B cell (primary cell): ENCODE measurements at regions not wholly inside any gene's neighbourhood (a gene's known extent, or its start where the extent isn't known, plus 50 kb on each side); places are given as distances from the start of the nearest gene placed in this dataset.
A peak's percentile ranks its signal among the peaks of the same experiment; 100 is the strongest.

ENCODE experiments used
- ATAC-seq: fragments of 200-7000 bp; cut with Tn5 transposase; one replicate; pipeline ENCODE4 v1.10.0; 2021; ENCODE audit warnings: low read depth, mild to moderate bottlenecking, moderate number of reproducible peaks, moderate library complexity
- CTCF ChIA-PET: fragments of 350-600 bp; sonication (Branson Sonifier 250); formaldehyde crosslinking; loops from one replicate; lab custom pipeline; 2021; ENCODE audit warnings: antibody characterized with exemption, inconsistent platforms; lab: Charles Lee
- POLR2A ChIA-PET: fragments of 350-600 bp; sonication (Branson Sonifier 250); formaldehyde crosslinking; loops from one replicate; lab custom pipeline; 2021; ENCODE audit warnings: antibody characterized with exemption; lab: Charles Lee
- DNase-seq: peaks from one replicate; pipeline ENCODE4 v3.0.0; 2013
- H2AFZ ChIP-seq: 2 replicates; pipeline ENCODE4 v1.6.1; 2012; ENCODE audit warnings: mild to moderate bottlenecking, low read depth, low read length; ENCODE audit not compliant: insufficient read depth, poor library complexity, severe bottlenecking
- H3K27ac ChIP-seq, 2 donors: 1 replicate in 1 of 2; 2 replicates in 1 of 2; pipeline ENCODE4 v1.5.1; 2012 to 2013; ENCODE audit warnings: low read length in 2 of 2, mild to moderate bottlenecking in 2 of 2, moderate library complexity in 1 of 2
- H3K27me3 ChIP-seq, 4 experiments: fragments of 200-600 bp in 1 of 4; sonication (generic) in 1 of 4; replicated peaks in 1 of 4; 1 replicate in 2 of 4; 2 replicates in 2 of 4; pipeline versions ENCODE4 v1.6.1 to v1.7.0; 2013 to 2016; ENCODE audit warnings: low read length in 3 of 4, mild to moderate bottlenecking in 2 of 4, mixed read lengths in 1 of 4, moderate library complexity in 1 of 4; ENCODE audit not compliant: insufficient read depth in 4 of 4, control insufficient read depth in 3 of 4; ENCODE audit errors: control extremely low read depth in 1 of 4
- H3K36me3 ChIP-seq, 2 experiments: replicated peaks in 1 of 2; 1 replicate in 1 of 2; 2 replicates in 1 of 2; pipeline versions ENCODE4 v1.6.1 to v1.7.1; 2013; ENCODE audit warnings: low read length in 1 of 2; ENCODE audit not compliant: insufficient read depth in 2 of 2, control insufficient read depth in 1 of 2; ENCODE audit errors: control extremely low read depth in 1 of 2, extremely low read depth in 1 of 2
- H3K4me1 ChIP-seq, 2 donors: fragments of 200-600 bp in 1 of 2; sonication (generic) in 1 of 2; 1 replicate in 1 of 2; 2 replicates in 1 of 2; pipeline versions ENCODE4 v1.5.1 to v1.6.1; 2013 to 2017; ENCODE audit warnings: low read length in 2 of 2; ENCODE audit not compliant: control insufficient read depth in 2 of 2, insufficient read depth in 2 of 2
- H3K4me2 ChIP-seq: replicated peaks from 2 replicates; pipeline ENCODE3; 2012; ENCODE audit warnings: mild to moderate bottlenecking, low read depth, low read length; ENCODE audit not compliant: poor library complexity, severe bottlenecking
- H3K4me3 ChIP-seq, 5 experiments: fragments of 200-600 bp in 1 of 5; sonication (generic) in 1 of 5; 1 replicate in 3 of 5; 2 replicates in 2 of 5; pipeline versions ENCODE4 v1.5.1 to v1.7.0; 2011 to 2016; ENCODE audit warnings: low read length in 4 of 5, mild to moderate bottlenecking in 4 of 5, low read depth in 2 of 5, control low read depth in 1 of 5, moderate library complexity in 1 of 5; ENCODE audit not compliant: insufficient read depth in 1 of 5; ENCODE audit errors: control extremely low read depth in 1 of 5, extremely low read depth in 1 of 5
- H3K79me2 ChIP-seq: fragments of 200-600 bp; sonication (generic); one replicate; pipeline ENCODE4 v1.6.0; 2016; ENCODE audit warnings: low read length; ENCODE audit not compliant: control insufficient read depth, insufficient read depth
- H3K9ac ChIP-seq: fragments of 200-600 bp; sonication (generic); 2 replicates; pipeline ENCODE4 v1.6.1; 2017; ENCODE audit warnings: mild to moderate bottlenecking, low read length, moderate library complexity
- H3K9me3 ChIP-seq, 3 donors: one replicate each; pipeline versions ENCODE4 v1.6.1 to v1.7.1; 2013; ENCODE audit warnings: low read length in 2 of 3; ENCODE audit not compliant: control insufficient read depth in 2 of 3, insufficient read depth in 1 of 3; ENCODE audit errors: control extremely low read depth in 1 of 3
- H4K20me1 ChIP-seq: 2 replicates; pipeline ENCODE4 v1.6.0; 2012; ENCODE audit warnings: mild to moderate bottlenecking, low read length; ENCODE audit not compliant: insufficient read depth, control insufficient read depth, poor library complexity, severe bottlenecking
- H3K27ac Mint-ChIP-seq: one replicate; pipeline ENCODE4 v1.8.0; 2021; ENCODE audit warnings: mixed read lengths
- H3K27me3 Mint-ChIP-seq: one replicate; pipeline ENCODE4 v1.8.0; 2021; ENCODE audit warnings: mixed read lengths
- H3K4me1 Mint-ChIP-seq: one replicate; pipeline ENCODE4 v1.8.0; 2021; ENCODE audit warnings: mixed read lengths
- H3K4me3 Mint-ChIP-seq: one replicate; pipeline ENCODE4 v1.8.0; 2021; ENCODE audit warnings: mixed read lengths
- H3K9me3 Mint-ChIP-seq: one replicate; pipeline ENCODE4 v1.8.0; 2022; ENCODE audit warnings: mixed read lengths; ENCODE audit not compliant: insufficient read depth
- CTCF ChIP-seq: fragments of 200-600 bp; IDR thresholded peaks from one replicate; pipeline ENCODE4 v1.8.0; 2022; ENCODE audit warnings: antibody characterized with exemption, mild to moderate bottlenecking
- EZH2 ChIP-seq: IDR thresholded peaks from 2 replicates; pipeline ENCODE4 v1.6.1; 2012; ENCODE audit warnings: borderline replicate concordance, low read depth, mild to moderate bottlenecking, moderate library complexity, low read length; ENCODE audit not compliant: insufficient read depth, poor library complexity, severe bottlenecking
- WGBS: methylation state at CpG from one replicate; pipeline ENCODE4 v1.1.5; 2013; ENCODE audit warnings: missing lambda C conversion rate; ENCODE audit not compliant: insufficient coverage; 5-methylcytosine and 5-hydroxymethylcytosine counted together
- intact Hi-C: fragments of 100-400 bp; cut with micrococcal nuclease; formaldehyde crosslinking; loops from one replicate; pipeline ENCODE4 v1.10.0; 2022

- H3K36me3 ChIP-seq: peaks cover 9 to 54% of the 10 kb centered on the region in 2 experiments
- ATAC-seq: no peak
- DNase-seq: no peak
- H3K9me3 ChIP-seq: no peaks in the 10 kb centered on the region
- no peaks in the 10 kb centered on the region for H3K4me1 Mint-ChIP-seq
- TF ChIP-seq EZH2: no peak
- no peak for TF ChIP-seq CTCF
- H4K20me1 ChIP-seq: no peaks in the 10 kb centered on the region
- H3K4me1 ChIP-seq: no peaks in the 10 kb centered on the region
- POLR2A ChIA-PET: no interaction called here
- WGBS: 98% methylated on average over 14 of the region's 15 CpGs
- no peak overlapping the region for H3K9ac ChIP-seq
- H3K27me3 ChIP-seq: no peaks in the 10 kb centered on the region
- H3K9me3 Mint-ChIP-seq: no peaks in the 10 kb centered on the region
- H2AFZ ChIP-seq: no peak overlapping the region
- H3K4me3 Mint-ChIP-seq: no peak overlapping the region
- no peak overlapping the region for H3K27ac Mint-ChIP-seq
- CTCF ChIA-PET: no interaction called here
- H3K79me2 ChIP-seq: no peaks in the 10 kb centered on the region
- H3K27ac ChIP-seq: no peak overlapping the region
- intact Hi-C loops: no loop called here
- H3K4me2 ChIP-seq: no peak overlapping the region
- no peaks in the 10 kb centered on the region for H3K27me3 Mint-ChIP-seq
- H3K4me3 ChIP-seq: no peak overlapping the region
Measured at GRCh38 chr14:71684323-71684722, 247.9 kb upstream of the RGS6 start.

- Histone ChIP-seq H3K27me3 (no peaks in the 10 kb centered on the region), H3K4me1 (no peaks in the 10 kb centered on the region), H2AFZ (no peak overlapping the region), H3K36me3 (peaks cover 9 to 69% of the 10 kb centered on the region in 2 experiments), H4K20me1 (no peaks in the 10 kb centered on the region), H3K4me2 (no peak overlapping the region), H3K9me3 (no peaks in the 10 kb centered on the region), H3K79me2 (no peaks in the 10 kb centered on the region), H3K4me3 (no peak overlapping the region), H3K27ac (no peak overlapping the region), H3K9ac (no peak overlapping the region)
- CTCF ChIA-PET: no interaction called here
- ATAC-seq (no peak), DNase-seq (no peak)
- Mint-ChIP-seq H3K4me3 (no peak overlapping the region), H3K27me3 (no peaks in the 10 kb centered on the region), H3K9me3 (no peaks in the 10 kb centered on the region), H3K27ac (peak overlapping the region; percentile 50), H3K4me1 (no peaks in the 10 kb centered on the region)
- WGBS: 90% methylated on average over 3 of the region's 5 CpGs
- intact Hi-C loops: no loop called here
- POLR2A ChIA-PET: no interaction called here
- TF ChIP-seq EZH2 (no peak), CTCF (no peak)
Measured at GRCh38 chr14:71686677-71687076, 245.6 kb upstream of the RGS6 start.
